Coronary artery (tissue), 2 donors: ENCODE measurements at regions not wholly inside any gene's neighbourhood (a gene's known extent, or its start where the extent isn't known, plus 50 kb on each side); places are given as distances from the start of the nearest gene placed in this dataset.

Experiments
- DNase-seq: peaks from one replicate; pipeline ENCODE4 v3.0.0-alpha.2; 2017; ENCODE audit warnings: low spot score
- H3K27ac ChIP-seq, 2 donors: fragments of 200-600 bp; sonication (generic); one replicate each; pipeline ENCODE4 v1.5.1; 2016 to 2019
- H3K4me3 ChIP-seq: fragments of 200-600 bp; sonication (generic); 2 replicates; pipeline ENCODE4 v1.5.1; 2016; ENCODE audit warnings: mild to moderate bottlenecking, moderate library complexity
- CTCF ChIP-seq: fragments of 200-600 bp; sonication (generic); IDR thresholded peaks from one replicate; pipeline ENCODE4 v1.5.1; 2019; ENCODE audit warnings: antibody characterized with exemption

DNA sequence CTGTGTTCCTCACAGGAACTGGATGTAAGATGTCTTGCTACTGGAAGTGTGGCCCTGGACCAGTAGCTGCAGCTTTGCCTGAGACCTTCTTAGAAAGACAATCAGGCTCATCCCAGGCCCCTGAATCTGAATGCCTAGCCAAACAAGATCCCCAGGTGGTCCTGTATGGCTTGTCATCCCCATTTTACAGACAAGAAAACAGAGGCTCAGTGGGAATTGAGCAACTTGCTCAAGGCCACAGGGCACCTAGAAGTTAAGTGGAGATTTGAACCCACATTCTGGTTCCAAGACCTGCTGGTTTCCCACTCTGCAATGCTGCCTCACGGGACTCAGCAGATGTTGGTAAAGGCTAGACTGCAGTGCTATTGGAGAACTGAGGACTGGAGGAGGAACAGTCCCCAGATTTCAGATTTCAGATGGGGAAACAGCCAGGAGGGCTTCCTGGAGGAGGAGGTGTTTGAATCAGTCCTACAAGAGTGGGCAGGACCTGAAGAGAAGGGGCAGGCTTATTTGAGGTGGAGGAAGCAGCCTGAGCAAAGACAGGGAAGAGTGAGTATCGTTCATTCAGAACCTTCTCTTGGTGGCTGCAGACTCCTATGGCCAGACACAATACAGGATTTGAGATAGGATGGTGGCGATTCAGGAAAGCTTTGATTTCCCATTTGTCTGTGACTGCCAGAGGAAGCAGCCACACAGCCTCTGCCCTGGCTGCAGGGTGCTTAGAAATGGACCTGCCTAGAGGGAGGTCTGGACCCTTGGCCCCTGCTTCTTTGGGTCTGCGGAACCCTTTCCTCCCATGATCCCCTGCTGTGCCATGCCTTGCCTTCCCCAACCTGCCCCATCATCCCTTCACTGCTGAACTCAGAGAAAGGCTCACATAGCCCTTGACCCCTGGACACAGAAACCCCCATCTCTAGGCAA lies 233.4 kb upstream of the NLRP1 start:
- Histone ChIP-seq H3K4me3 (no peak overlapping the region), H3K27ac (no peak overlapping the region)
- TF ChIP-seq CTCF, result no peak
- no peak for DNase-seq

DNA sequence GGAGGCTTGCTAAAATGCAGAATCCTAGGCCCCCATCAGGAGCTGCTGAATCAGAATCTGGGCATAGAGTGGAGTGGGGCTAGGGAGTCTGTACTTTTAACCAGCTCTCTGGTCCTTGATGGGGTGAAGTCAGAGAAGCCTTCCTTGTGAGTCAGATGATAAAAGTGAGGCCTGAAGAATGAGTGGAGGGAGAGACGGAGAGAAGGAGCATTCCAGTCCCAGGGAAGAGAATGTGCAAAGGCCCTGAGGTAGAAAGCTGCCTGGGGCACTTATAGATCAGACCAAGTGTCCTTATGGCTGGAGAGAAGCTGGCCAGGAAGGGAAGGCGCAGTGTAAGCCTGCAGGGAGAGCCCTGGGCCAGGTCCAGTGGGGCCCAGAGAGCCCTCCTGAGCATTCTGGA lies 235.1 kb upstream of the NLRP1 start:
- DNase-seq, result no peak
- Histone ChIP-seq H3K27ac (no peak overlapping the region), H3K4me3 (no peak overlapping the region)
- TF ChIP-seq CTCF, result no peak

- Histone ChIP-seq H3K27ac (no peak overlapping the region), H3K4me3 (no peak overlapping the region)
- TF ChIP-seq CTCF, result no peak
- no peak for DNase-seq
Measured at GRCh38 chr17:5819921-5820685, 235.8 kb upstream of the NLRP1 start.

DNA sequence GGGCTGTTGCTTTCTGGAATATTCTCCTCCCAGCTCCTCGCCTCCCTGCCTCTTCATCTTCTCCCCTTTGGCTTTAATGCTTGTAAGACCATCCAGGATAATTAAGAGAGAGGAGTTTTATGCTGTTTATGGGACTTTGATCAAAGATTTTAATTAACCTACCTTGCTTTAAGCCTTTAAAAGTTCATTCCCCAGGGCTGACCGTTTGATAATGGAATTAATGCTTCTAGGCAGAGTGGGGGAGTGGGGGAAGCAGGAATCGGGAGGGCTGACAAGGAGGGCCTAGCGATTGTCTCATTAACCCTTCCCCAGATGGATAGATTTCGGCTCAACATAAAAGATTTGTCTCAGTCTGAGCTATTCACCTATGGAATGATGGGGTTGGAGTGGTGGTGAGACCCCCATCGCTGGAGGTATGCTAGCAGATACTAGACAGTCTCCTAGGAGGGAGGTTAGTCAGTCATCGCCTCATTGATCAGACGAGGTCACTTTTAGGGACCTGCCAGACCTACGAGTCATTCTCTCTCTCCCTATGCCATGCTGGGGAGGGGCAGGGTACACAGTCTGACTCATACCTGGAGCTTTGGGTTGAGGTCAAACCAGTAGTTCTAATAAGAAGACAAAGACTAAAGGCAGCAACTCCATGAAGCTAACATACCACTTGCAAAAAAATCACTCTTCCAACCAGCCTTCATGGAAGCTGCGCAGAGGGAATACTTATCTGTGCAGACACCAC lies 236.6 kb upstream of the NLRP1 start:
- H3K27ac ChIP-seq, result no peak overlapping the region
- no peak overlapping the region for H3K4me3 ChIP-seq
- no peak for DNase-seq
- no peak for TF ChIP-seq CTCF

DNA sequence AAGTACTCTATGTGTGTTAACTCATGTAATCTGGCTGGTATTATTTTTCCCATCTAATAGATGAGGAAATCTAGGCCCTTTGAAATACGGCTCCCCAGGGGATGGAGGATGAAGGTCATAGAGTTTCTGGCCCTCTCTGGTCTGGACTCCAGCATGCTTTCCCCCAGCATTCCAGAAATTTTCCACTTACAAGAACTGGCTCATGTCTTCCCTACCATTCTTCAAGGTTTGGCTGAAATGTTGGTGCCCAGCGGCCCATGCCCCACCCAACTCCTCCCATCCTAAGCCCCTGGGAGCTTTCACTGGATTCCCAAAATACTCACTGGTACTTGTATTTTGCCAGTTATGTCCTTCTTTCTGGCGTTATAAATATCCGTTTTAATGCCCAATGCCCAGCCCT lies 237.5 kb upstream of the NLRP1 start:
- no peak for TF ChIP-seq CTCF
- no peak for DNase-seq
- Histone ChIP-seq H3K27ac (no peak overlapping the region), H3K4me3 (no peak overlapping the region)

GRCh38 chr17:5822281-5823060 lies 238.2 kb upstream of the NLRP1 start:
- Histone ChIP-seq H3K27ac (no peak overlapping the region), H3K4me3 (no peak overlapping the region)
- no peak for TF ChIP-seq CTCF
- DNase-seq, result no peak
